Activated T-cell treated with anti-CD3 and anti-CD28 coated beads for 24 hours (primary cell): ENCODE measurements at regions not wholly inside any gene's neighbourhood (a gene's known extent, or its start where the extent isn't known, plus 50 kb on each side); places are given as distances from the start of the nearest gene placed in this dataset.

Experiments
- DNase-seq: peaks from one replicate; pipeline ENCODE4 v3.0.0-alpha.2; 2020; ENCODE audit warnings: low read depth

DNA sequence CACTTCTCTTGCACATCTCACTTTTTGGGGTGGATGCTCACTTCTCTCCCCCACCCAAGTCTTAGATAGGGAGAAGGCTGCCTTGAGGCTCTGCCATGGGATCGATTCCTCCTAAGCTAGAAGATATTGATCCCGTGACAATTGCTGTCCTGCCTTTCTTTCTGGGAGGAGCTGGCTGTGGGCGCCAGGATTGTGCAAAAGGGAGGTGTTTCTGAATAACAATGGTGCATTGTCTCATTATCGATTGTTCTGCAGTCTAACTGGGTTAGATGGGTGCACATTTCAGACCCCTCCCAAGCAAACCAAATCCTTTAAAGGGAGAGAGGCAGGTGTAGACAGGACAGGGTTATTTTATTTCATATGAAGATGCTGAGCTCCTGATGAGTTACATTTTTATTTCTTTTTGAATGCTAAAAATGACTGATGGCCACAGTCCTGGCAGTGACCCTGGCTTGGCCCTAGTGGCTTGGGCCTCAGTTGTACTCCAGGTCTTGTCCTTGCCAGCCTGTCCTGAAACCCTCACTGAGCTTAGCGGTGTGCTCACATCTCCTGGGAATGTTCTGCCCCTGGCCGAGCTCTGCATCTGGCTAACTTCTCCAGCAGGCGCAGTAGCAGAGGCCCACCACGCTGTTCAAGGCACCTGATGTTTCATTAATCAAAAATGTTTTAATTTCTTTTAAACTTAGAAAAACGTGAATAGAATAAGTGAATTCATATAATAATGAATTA lies 99.0 kb upstream of the KAZN start:
- no peak for DNase-seq

DNA sequence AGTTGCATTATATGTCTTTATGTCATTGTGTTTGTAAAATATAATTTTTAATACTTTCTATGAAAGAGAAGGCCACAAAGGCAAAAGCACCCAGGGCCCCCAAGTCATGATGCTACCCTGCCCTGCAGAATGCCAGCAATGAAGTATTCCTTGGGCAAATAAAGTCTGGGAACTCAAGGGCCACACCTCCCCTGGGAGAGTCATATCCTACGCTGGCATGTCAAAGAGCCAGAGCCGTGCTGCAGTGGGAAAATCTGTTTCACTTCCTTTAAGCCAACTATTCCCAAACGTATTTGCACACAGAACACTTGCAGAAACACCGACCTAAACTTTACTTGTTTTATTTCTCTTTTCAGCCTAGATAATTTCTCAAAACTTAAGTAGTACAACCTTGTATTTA lies 98.4 kb upstream of the KAZN start:
- DNase-seq = no peak

DNA sequence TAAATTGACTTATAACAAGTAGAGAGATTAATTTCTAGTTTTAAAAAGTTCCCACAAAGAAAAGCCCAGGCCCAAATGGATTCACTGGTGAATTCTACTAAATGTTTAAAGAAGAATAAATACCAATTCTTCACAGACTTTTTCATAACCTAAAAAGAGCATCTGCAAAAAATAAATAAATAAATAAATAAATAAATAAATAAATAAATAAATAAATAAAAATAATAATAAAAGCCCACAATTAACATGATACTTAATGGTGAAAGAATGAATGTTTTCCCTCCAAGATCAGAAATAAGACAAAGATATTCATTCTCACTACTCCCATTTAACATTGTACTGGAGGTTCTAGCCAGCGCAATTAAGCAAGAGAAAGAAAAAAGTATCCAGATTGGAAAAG lies 97.6 kb upstream of the KAZN start:
- no peak for DNase-seq

DNA sequence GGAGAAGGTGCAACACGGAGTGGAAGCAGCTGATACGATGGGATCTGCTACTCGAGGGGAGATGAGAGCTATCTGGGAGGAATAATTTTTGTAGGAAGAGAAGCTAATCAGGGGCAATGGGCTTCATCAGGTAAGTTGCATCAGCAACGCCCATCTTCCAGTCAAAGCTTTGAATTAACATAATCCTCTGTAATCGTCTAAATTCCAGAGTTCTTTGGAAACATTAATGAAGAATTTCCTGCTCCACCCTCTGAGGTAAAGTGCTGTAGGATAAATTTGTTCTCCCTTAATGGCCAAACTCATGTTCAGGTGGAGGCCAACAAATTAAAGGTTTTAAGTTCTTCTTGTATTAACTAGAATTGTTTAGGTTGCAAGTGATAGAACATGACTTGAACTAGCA lies 94.0 kb upstream of the KAZN start:
- no peak for DNase-seq

DNA sequence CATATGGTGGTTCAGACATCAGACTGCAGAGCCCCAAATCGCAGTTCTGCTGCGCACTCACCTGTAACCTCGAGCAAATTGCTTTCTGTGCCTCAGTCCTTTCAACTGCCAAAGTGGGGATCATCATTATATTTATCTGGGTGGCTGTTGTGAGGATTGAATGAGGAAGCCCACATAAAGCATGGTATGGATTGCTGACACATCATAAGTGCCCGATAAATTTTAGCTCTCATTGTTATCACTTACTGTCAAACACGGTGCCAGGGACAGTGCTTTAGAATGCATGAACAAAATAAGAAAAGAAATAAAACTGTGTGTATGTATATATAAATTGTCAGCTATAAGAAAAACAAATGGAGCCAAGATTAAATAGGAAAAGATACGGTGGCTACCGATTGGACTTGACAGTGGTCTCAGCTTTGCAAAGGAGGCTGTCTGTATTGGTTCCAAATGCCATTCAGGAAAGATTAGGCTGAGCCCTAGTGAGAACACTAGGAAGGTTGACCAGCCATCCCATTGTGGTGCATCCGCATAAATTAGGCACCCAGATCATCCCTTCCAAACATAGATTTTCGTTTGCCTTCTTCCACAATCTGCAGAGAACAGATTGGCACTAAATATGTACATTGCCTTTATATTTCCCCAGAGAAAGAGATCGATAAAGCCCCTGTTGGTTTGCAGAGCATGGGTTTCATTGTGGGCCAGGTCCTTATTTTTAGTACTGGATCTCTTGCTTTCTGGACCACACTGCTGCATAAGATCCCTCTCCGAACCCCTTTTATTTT lies 91.8 kb upstream of the KAZN start:
- no peak for DNase-seq

DNA sequence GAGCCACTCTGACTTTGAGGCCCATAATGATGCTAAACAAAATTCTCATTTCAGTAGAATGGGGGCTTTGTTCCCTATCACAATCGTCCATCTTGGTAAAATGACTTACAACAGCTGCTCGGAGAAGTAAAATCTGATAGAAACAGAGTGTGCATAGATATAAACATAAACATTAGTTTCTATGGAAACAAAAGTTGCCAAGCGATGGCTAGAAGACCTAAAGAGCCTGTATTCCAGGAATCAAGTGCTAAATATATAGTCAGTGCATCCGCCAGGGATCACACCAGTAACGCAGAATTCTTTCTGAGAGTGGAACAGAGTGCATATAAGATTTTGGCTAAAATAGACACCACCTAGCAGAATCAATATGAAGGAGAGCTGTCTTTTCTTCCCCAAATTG lies 91.2 kb upstream of the KAZN start:
- DNase-seq = no peak

DNA sequence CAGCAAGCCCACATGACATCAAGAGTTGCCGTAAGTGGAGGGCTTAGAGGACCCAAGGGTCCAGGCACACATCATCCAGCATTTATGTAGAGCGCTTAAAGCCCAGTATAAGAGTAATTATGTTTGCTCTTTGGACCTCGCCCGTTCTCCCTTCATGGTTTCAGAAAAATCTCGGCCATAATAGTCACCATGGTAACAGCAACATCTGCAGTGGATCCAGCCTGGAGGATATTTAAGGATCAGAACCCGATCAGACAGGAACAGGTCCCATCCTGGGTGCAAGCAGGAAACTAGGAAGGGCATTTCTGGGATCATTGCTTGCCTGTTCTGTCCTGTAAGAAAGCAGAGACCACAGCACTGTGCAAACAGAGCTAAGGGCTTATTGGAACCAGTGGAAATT lies 89.9 kb upstream of the KAZN start:
- no peak for DNase-seq

DNA sequence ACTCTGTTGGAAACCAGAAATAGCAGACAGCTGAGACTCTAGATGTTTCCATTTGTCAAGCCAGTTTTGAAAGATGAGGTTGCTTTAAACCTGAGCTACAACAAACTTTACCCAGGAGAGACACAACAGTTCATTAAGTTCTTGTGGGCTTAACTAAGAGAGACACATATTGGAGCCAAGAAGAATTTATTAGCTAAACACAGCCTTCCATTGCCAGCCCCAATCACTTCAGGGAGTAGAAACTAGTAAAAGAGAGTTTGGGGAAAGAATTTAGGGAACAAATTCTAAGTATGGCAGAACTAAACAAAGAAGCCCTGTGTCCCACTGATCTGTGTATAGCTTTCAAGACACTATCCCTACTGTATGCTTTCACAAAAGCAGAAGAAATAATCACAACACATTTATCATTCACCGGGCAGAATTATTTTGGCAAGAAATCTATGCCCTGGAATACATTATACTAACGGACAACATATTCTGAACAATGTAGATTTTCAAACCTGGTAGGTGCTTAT lies 87.3 kb upstream of the KAZN start:
- no peak for DNase-seq

DNA sequence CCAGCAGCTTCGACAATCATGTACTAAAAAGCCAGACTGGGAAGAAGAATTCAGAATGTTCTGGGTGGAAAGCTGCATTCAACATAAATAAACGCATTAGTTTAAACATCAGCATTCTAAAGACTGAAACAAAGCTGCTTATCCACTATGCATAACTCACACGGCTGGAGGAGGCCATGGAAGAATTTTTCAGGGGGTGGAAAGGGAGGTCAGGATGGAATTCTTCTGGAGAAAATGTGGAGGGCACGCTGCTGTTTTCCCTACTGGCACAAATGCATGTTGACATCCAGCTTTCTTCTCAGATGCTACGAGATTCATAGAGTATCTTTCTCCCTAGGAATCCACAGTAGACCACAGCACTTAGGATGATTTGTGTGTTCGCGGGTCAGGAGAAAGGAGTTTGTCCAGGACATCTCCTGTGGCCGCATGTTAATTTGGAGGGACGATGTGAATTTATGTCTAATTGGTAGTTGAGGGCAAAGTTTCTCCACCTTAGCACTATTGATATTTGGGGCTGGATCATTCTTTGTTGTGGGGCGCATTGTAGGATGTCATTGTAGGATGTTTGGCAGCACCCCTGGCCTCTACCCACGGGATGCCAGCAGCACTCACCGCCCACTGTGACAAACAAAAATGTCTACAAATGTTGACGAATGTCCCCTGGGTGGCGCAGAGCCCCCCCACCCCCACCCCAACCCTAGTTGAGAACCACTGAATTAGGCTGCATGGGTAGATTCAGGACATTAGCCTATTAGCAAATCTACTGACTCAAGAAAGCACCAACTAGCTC lies 86.5 kb upstream of the KAZN start:
- no peak for DNase-seq

DNA sequence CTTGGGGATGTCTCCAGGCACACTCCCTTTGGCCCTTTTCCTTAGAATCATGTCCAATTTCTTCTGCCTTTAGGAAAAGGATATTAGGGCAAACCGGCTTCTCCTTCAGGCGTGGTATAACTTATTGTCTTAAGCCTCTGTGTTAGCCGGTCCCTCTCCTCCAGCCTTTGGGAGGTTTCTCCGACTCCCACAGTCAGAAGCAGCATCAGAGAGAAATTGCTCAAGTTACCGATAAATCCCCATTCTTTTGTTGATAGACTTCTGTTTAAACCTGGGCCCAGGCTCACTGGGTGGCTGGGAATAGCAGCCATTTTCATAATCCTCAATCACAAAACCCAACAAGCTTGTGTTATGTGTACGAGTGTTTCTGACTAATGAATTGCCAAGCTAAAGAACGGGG lies 85.4 kb upstream of the KAZN start:
- no peak for DNase-seq

DNA sequence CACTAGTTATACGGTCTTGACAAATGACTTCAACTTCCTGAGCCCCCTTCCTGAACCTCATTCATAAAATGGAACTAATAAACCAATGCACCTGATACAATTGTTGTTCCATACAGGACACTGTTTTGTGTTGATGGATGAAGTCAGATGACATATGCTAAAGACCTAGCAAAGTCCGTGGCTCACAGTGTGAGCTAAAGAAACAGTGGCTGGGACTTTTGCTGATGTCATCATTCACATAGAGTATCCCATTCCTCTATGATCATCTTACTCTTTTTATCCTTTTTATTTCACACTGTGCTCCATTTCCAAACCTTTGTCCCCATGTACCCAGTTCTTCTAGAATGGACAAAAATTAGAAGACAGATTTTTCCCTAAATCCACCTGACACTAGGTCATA lies 83.7 kb upstream of the KAZN start:
- DNase-seq = no peak

DNA sequence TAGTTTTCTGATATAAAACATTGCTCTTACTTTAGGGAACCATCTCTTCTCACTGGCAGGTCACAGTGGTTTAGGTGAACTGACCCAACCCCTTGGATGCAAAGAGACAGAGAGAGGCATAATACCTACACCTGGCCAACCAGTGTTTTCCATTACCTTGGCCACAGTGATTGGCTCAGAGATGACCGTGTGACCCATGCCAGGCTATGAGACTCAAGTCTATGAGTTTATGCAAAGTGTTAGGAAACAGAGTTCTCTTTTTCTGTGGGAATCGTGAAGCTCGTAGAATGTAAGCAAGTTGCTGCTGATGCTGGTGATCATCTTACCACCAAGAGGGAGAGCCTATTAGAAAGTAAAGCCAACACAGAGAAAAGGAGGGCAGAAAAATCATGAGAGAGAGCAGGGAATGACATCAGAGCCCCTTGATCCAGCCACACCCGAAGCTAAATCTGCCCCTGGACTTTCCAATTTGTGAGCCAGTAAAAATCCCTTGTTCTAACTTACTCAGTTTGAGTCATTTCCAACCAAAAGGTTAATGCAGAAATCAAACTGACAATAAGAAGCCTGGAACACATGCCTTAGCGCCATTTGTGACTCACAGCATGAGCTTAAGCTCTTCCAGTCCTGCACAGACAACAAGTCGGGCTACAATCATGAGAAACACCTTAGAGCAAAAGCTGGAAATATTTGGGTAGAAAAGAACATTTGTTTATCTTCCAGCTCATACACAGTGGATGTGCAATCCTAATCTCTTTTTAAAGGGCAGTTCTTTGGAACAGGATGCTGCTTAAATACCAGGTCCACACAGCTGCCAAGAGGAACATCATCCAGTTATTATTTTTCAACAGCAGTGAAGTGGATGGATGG lies 81.3 kb upstream of the KAZN start:
- DNase-seq = no peak

DNA sequence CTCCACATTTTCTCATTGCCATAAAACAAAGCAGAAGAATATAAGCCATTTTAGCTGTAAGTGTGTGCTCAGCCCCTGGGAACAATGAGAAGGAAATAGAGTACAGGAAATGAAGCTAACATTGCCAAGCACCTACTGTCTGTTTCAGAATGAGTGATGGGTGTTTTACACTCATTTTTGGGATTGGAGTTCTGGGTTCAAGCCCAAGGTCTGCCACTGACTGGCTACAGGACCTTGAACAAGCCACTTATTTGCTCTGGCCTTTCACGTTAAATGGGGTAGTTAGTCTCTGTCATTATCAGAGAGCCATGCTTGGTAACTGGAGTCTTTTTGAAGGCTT lies 80.7 kb upstream of the KAZN start:
- DNase-seq = no peak

DNA sequence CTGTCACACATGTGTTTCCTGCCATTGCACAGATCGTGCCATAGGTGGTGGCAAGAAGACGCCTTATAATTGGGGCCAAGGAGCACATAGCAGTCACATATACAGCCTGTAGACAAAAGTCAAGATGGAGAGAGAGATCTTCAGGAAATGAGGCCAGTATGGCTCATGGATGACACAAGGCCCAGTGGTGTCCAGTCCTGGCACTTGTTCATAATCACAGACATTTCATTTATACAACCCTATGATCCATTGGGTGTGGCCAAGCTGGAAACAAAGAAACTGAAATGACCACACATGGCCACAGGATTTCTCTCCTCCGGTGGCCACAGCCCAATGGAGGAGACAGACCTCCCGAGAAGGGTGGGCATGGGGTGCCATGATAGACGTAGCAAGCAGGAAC lies 78.5 kb upstream of the KAZN start:
- no peak for DNase-seq

DNA sequence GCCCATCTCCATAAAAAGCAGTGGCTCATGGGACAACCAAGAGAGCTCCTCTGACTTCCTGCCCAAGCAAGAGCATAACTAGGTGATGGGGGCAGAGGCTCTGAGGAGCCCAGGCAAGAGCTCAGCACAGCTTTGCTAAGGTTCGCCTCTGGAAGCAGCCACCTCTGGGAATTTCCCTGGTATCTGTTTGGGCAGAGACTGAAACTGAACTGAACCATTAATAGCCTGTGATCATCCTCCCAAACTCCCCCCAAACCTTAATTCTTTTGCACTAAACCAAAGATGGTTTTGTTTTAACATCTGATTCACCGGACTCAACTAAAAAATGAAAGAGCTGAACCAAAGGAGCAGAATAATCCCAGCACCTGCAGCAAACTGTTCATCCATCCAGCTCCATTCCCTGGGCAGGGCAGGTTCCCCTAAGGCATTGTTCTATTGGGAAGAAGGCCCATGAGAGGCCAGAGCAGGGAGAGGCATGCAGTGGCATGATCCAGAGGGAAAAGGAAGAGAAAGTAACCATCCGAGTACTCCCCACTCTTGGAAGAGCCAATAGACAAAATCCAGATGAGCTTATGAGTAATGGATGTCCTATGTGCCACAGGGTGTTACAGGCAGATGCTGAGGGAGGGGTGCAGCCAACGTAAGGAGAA lies 77.8 kb upstream of the KAZN start:
- DNase-seq = no peak

DNA sequence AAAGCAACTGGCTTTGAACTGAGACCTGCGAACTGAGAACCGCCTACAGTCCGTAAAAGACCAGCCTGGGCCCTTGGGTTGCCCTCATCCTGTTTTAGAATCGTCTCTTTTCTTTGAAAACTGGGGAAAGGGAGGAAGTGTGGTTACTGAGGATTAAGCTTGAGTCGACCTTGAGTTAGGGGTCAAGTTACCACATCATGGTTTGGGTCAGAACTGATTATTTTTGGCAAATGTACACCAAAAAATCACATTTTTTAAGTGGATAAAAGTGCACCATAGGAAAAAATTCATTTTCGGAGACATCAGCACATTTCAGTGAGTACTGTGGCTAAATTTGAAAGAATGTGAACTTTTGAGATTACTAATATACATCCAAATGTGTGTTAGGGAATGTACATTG lies 76.9 kb upstream of the KAZN start:
- no peak for DNase-seq

DNA sequence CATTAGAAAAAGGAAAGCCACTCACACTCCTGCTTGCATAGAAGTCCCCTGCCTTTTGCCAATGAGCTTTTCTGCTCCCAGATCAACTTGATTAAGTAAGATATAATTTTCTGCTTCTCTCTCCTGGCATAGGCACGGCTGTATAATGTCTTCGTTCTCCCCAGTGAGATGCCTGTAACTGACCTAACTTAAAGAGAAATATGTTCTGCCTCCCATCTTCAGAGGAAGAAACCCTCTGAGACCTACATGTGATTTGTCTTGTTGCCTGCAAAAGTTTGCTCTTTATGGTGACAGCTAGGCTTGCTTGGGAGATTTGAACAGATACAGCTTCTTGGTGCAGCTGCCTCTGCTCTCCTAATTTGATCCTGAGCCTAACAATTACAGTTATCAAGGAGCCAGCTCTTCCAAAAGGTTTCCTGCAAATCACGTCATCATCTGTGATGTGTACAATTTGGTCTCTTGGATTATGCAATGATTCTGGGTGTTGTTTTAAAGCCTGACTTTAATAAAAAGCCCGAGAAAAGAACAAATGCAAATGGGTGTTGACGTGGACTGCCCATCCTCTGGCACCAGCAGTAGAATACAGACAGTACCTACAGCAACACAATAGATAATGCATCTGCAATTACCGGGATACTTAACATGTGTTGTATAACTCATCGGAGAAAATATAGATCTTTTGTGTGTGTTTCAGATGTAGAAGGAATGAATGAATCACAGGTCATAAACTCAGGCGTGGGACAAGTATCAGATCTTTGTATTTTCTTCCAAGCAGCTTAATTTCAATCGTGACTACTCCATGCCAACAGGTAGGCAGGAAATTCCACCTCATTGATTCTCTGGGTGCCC lies 76.2 kb upstream of the KAZN start:
- DNase-seq = no peak

DNA sequence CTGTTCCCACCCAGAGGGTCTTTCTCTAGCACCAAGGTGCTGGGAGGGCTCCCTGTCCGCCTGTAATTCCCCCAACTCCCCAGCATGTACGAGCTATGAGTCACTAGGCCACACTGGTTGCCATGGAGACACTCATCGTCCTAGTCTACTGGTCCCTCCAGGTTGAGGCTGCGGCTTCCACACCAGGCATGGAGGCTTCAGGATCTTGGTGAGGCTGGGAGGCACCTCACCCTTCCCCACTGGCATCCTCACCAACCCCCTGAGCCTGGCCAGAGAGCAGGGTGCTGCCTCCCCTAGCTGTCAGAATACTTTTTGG lies 75.6 kb upstream of the KAZN start:
- no peak for DNase-seq

DNA sequence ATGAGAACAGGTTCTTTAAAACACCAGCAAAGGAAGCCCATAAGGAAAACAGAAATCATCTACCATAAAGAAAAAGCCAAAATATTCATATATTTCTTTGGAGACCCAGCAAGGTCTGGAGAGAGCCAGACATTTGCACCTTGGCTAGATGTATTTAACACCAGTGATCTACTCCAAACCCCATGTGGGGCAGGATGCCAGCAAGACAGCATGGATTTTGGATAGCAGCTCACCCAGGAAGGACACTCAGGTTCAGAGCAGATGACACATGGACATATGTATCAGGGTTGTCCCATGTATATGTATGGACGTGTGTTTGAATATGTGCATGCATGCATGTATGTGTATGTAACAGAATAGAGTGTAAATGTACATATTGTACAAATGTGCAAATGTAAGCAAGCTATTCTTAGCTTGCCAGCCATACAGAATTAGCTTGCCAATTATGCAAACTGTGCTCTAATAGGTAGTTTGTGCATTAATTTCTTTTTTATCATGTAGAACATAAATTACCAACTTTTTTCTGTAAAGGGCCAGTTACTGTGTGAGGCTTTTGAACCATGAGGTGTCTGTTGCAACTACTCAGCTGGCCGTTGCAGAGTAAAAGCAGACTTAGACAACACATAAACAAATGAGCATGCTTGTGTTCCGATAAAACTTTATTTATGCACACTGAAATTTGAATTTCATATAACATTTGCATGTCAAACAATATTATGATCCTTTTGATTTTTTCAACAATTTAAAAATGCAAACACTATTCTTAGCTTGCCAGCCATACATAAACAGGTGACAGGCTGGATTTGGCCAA lies 73.5 kb upstream of the KAZN start:
- no peak for DNase-seq

DNA sequence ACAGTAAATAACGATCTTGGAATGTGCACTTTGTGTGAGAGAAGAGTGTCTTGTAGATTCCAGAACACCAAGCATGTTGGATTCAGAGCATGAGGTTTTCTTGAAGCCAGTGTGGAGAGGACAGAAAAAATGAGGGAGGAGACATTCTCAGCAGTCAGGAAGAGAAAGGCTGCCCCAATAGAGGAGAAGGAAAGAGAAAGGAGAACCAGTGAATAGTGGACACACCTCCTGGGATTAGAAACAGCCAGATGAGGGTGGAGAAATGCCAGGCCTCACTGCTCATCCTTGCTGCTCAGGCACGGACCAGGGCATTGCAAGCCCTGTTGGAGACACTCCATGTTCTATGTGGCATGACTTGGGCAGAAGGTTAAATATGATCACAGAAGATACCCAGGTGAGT lies 69.0 kb upstream of the KAZN start:
- DNase-seq = no peak
